Hepatocyte (in vitro differentiated cells): ENCODE measurements at regions not wholly inside any gene's neighbourhood (a gene's known extent, or its start where the extent isn't known, plus 50 kb on each side); places are given as distances from the start of the nearest gene placed in this dataset.

ENCODE experiments used
- CTCF ChIP-seq: fragments of 200-600 bp; sonication (generic); IDR thresholded peaks from 2 replicates; pipeline ENCODE4 v1.5.1; 2016; ENCODE audit warnings: antibody characterized with exemption, mild to moderate bottlenecking; ENCODE audit not compliant: poor library complexity
- EZH2 ChIP-seq: fragments of 200-600 bp; sonication (generic); IDR thresholded peaks from 2 replicates; pipeline ENCODE4 v1.6.1; 2016; ENCODE audit warnings: antibody characterized with exemption, mild to moderate bottlenecking, borderline replicate concordance

GRCh38 chr11:92540096-92540495, 315.5 kb downstream of the FAT3 start:
- TF ChIP-seq CTCF (no peak), EZH2 (no peak)
